ENCODE measurements at regions not wholly inside any gene's neighbourhood (a gene's known extent, or its start where the extent isn't known, plus 50 kb on each side); places are given as distances from the start of the nearest gene placed in this dataset.
"Not testable (repeated sequence)": the region's sequence is repeated elsewhere in the genome, so short reads cannot be mapped to it uniquely, and the experiment has no call there.

- Histone ChIP-seq H3K4me3 (no peak overlapping the region), H3K27me3 (ENCODE audit: low read depth) (no peaks in the 10 kb centered on the region), H3K36me3 (no peaks in the 10 kb centered on the region), H3K9me3 (replicated peaks) (no peaks in the 10 kb centered on the region), H3K27ac (replicated peaks) (no peak overlapping the region), H3K4me1 (no peaks in the 10 kb centered on the region)
- intact Hi-C loops (cut with micrococcal nuclease) = no loop called here
- no peak for DNase-seq
- no peak for TF ChIP-seq CTCF (IDR thresholded peaks at IDR 0.05; ENCODE audit: borderline replicate concordance)
These were observed 607.5 kb upstream of the KLF12 start for GRCh38 chr13:74741732-74742131.

GRCh38 chr13:74732736-74733385 lies 598.7 kb upstream of the KLF12 start:
- Histone ChIP-seq H3K9me3 (replicated peaks) (no peaks in the 10 kb centered on the region), H3K27me3 (ENCODE audit: low read depth) (no peaks in the 10 kb centered on the region), H3K27ac (replicated peaks) (no peak overlapping the region), H3K4me3 (no peak overlapping the region), H3K4me1 (no peaks in the 10 kb centered on the region), H3K36me3 (no peaks in the 10 kb centered on the region)
- DNase-seq = no peak
- intact Hi-C loops (cut with micrococcal nuclease) = no loop called here
- no peak for TF ChIP-seq CTCF (IDR thresholded peaks at IDR 0.05; ENCODE audit: borderline replicate concordance)

GRCh38 chr13:74731731-74732130 lies 597.5 kb upstream of the KLF12 start:
- no peak for DNase-seq
- Histone ChIP-seq H3K36me3 (no peaks in the 10 kb centered on the region), H3K9me3 (replicated peaks) (no peaks in the 10 kb centered on the region)

GRCh38 chr13:74730556-74731331 lies 596.5 kb upstream of the KLF12 start:
- no peaks in the 10 kb centered on the region for H3K36me3 ChIP-seq
- H3K4me1 ChIP-seq = no peaks in the 10 kb centered on the region
- no peak overlapping the region for H3K4me3 ChIP-seq
- no peaks in the 10 kb centered on the region for H3K27me3 ChIP-seq (ENCODE audit: low read depth)
- intact Hi-C loops (cut with micrococcal nuclease) = no loop called here
- TF ChIP-seq CTCF (IDR thresholded peaks at IDR 0.05; ENCODE audit: borderline replicate concordance) = no peak
- H3K9me3 ChIP-seq (replicated peaks) = no peaks in the 10 kb centered on the region
- peak overlapping the region; percentile 3 for H3K27ac ChIP-seq (replicated peaks)
- DNase-seq = no peak

More at GRCh38 chr13:74731731-74732130, 597.5 kb upstream of the KLF12 start:
- no peak for TF ChIP-seq CTCF (IDR thresholded peaks at IDR 0.05; ENCODE audit: borderline replicate concordance)
- intact Hi-C loops (cut with micrococcal nuclease) = no loop called here
- H3K4me1 ChIP-seq = no peaks in the 10 kb centered on the region
- H3K4me3 ChIP-seq = no peak overlapping the region
- no peaks in the 10 kb centered on the region for H3K27me3 ChIP-seq (ENCODE audit: low read depth)
- H3K27ac ChIP-seq (replicated peaks) = no peak overlapping the region

GRCh38 chr13:74726206-74726605 lies 592.0 kb upstream of the KLF12 start:
- no peak overlapping the region for H3K27ac ChIP-seq (replicated peaks)
- H3K9me3 ChIP-seq (replicated peaks) = no peaks in the 10 kb centered on the region
- no peaks in the 10 kb centered on the region for H3K4me1 ChIP-seq
- no peaks in the 10 kb centered on the region for H3K36me3 ChIP-seq
- H3K4me3 ChIP-seq = no peak overlapping the region
- DNase-seq = no peak
- H3K27me3 ChIP-seq (ENCODE audit: low read depth) = no peaks in the 10 kb centered on the region
- intact Hi-C loops (cut with micrococcal nuclease) = no loop called here
- TF ChIP-seq CTCF (IDR thresholded peaks at IDR 0.05; ENCODE audit: borderline replicate concordance) = no peak

GRCh38 chr13:74718232-74718842 lies 584.1 kb upstream of the KLF12 start:
- intact Hi-C loops (cut with micrococcal nuclease); H3K27me3 ChIP-seq (ENCODE audit: low read depth); H3K4me3 ChIP-seq; H3K27ac ChIP-seq (replicated peaks); H3K4me1 ChIP-seq; H3K36me3 ChIP-seq; DNase-seq: not testable (repeated sequence)
- H3K9me3 ChIP-seq (replicated peaks) = peaks cover 15% of the 10 kb centered on the region
